ENCODE measurements at regions not wholly inside any gene's neighbourhood (a gene's known extent, or its start where the extent isn't known, plus 50 kb on each side); places are given as distances from the start of the nearest gene placed in this dataset.

DNA sequence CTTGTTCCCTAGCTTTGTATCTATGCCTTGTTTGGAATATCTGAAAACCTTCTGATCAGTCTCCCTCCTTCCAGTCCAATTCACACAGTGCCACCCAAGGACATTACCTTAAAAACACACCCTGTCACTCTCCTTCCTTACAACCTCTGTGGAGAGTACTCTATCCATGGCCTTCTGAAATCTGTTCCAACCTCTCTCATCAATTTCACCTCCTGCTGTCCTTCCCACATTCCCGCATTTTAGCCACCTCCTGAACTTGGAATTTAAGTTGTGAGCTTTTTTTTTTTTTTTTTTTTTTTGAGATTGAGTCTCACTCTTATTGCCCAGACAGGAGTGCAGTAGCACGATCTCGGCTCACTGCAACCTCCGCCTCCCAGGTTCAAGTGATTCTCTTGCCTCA, 824.8 kb downstream of the METTL15 start:
- Histone ChIP-seq H3K36me3 (no peaks in the 10 kb centered on the region), H3K4me3 (ENCODE audit: low read depth, low read length) (no peak overlapping the region), H3K9me3 (ENCODE audit: severe bottlenecking) (no peaks in the 10 kb centered on the region), H3K27ac (no peak overlapping the region), H3K27me3 (ENCODE audit: insufficient read depth, low read depth, severe bottlenecking) (no peaks in the 10 kb centered on the region)
- DNase-seq: no peak
- no peak for TF ChIP-seq CTCF (IDR thresholded peaks at IDR 0.05; ENCODE audit: low read depth, low read length)

GRCh38 chr11:28924004-28924403, 815.8 kb downstream of the METTL15 start:
- H3K4me3 ChIP-seq (ENCODE audit: low read depth, low read length): no peak overlapping the region
- DNase-seq: no peak
- no peaks in the 10 kb centered on the region for H3K36me3 ChIP-seq
- no peak overlapping the region for H3K27ac ChIP-seq
- no peaks in the 10 kb centered on the region for H3K9me3 ChIP-seq (ENCODE audit: severe bottlenecking)
- H3K27me3 ChIP-seq (ENCODE audit: insufficient read depth, low read depth, severe bottlenecking): no peaks in the 10 kb centered on the region
- TF ChIP-seq CTCF (IDR thresholded peaks at IDR 0.05; ENCODE audit: low read depth, low read length): no peak

GRCh38 chr11:28922386-28922981, 814.3 kb downstream of the METTL15 start:
- H3K9me3 ChIP-seq (ENCODE audit: severe bottlenecking): no peaks in the 10 kb centered on the region
- TF ChIP-seq CTCF (IDR thresholded peaks at IDR 0.05; ENCODE audit: low read depth, low read length): no peak
- H3K27me3 ChIP-seq (ENCODE audit: insufficient read depth, low read depth, severe bottlenecking): no peaks in the 10 kb centered on the region
- no peak overlapping the region for H3K27ac ChIP-seq
- no peak for DNase-seq
- H3K36me3 ChIP-seq: no peaks in the 10 kb centered on the region
- H3K4me3 ChIP-seq (ENCODE audit: low read depth, low read length): no peak overlapping the region

DNA sequence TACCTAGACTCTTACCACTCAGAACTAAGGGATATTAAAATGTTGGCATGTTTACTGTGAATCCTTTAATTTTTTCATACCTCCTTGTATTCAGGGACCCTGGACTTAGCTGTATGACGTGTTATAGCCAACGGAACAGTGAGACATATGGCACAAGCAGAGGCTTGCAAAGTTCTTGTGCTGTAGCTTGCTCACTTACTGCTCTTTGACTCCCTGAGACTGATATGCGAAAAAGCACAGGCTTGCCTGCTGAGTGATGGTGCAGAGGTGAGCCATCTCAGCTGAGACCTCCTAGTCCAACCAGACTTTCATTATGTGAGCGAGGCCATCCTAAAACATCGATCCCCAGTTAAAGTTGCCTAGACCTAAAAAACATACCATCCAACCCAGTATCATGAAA, 811.0 kb downstream of the METTL15 start:
- Histone ChIP-seq H3K27me3 (ENCODE audit: insufficient read depth, low read depth, severe bottlenecking) (no peaks in the 10 kb centered on the region), H3K4me3 (ENCODE audit: low read depth, low read length) (no peak overlapping the region), H3K27ac (no peak overlapping the region), H3K36me3 (no peaks in the 10 kb centered on the region), H3K9me3 (ENCODE audit: severe bottlenecking) (no peaks in the 10 kb centered on the region)
- DNase-seq: no peak
- TF ChIP-seq CTCF (IDR thresholded peaks at IDR 0.05; ENCODE audit: low read depth, low read length): no peak

DNA sequence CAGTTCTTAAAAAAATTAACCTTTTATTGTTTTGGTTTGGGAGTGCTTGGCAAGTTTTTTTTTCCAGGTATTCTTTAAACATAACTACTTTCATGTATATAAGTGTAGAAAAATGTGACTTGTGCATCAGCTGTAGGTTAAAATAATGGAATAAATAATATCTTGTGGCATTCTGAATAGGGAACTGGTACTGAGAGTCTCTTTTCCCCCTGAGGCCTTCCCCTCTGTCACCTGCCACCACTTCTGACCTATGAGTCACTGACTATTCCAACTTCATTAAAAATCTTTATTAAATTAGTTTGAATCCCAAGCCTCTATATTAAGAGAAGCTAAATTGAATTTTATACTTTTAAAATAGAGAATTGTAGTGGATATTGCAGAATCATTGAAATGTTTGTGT, 805.7 kb downstream of the METTL15 start:
- H3K9me3 ChIP-seq (ENCODE audit: severe bottlenecking): no peaks in the 10 kb centered on the region
- H3K27ac ChIP-seq: no peak overlapping the region
- H3K4me3 ChIP-seq (ENCODE audit: low read depth, low read length): no peak overlapping the region
- no peaks in the 10 kb centered on the region for H3K27me3 ChIP-seq (ENCODE audit: insufficient read depth, low read depth, severe bottlenecking)
- no peak for TF ChIP-seq CTCF (IDR thresholded peaks at IDR 0.05; ENCODE audit: low read depth, low read length)
- DNase-seq: no peak
- H3K36me3 ChIP-seq: no peaks in the 10 kb centered on the region

GRCh38 chr11:28911829-28912228, 803.6 kb downstream of the METTL15 start:
- H3K9me3 ChIP-seq (ENCODE audit: severe bottlenecking): no peaks in the 10 kb centered on the region
- H3K36me3 ChIP-seq: no peaks in the 10 kb centered on the region
- no peak for TF ChIP-seq CTCF (IDR thresholded peaks at IDR 0.05; ENCODE audit: low read depth, low read length)
- H3K4me3 ChIP-seq (ENCODE audit: low read depth, low read length): no peak overlapping the region
- DNase-seq: no peak
- no peaks in the 10 kb centered on the region for H3K27me3 ChIP-seq (ENCODE audit: insufficient read depth, low read depth, severe bottlenecking)
- no peak overlapping the region for H3K27ac ChIP-seq
